ENCODE measurements at regions not wholly inside any gene's neighbourhood (a gene's known extent, or its start where the extent isn't known, plus 50 kb on each side); places are given as distances from the start of the nearest gene placed in this dataset.
"Not testable (repeated sequence)": the region's sequence is repeated elsewhere in the genome, so short reads cannot be mapped to it uniquely, and the experiment has no call there.

- no peak for DNase-seq (ENCODE audit: low read depth in 2 of 2)
Observed at GRCh38 chr21:35401476-35401875, 352.4 kb upstream of the RUNX1 start.

GRCh38 chr21:35400233-35400939, 351.3 kb upstream of the RUNX1 start:
- no peak for DNase-seq (ENCODE audit: low read depth in 2 of 2)

- no peak for DNase-seq (ENCODE audit: low read depth in 2 of 2)
Observed at GRCh38 chr21:35399706-35400105, 350.6 kb upstream of the RUNX1 start.

GRCh38 chr21:35399002-35399530, 350.0 kb upstream of the RUNX1 start:
- DNase-seq (ENCODE audit: low read depth in 2 of 2): no peak

- no peak for DNase-seq (ENCODE audit: low read depth in 2 of 2)
Observed at GRCh38 chr21:35398346-35398982, 349.4 kb upstream of the RUNX1 start.

GRCh38 chr21:35397781-35398180, 348.7 kb upstream of the RUNX1 start:
- no peak for DNase-seq (ENCODE audit: low read depth in 2 of 2)

GRCh38 chr21:35396655-35397054, 347.6 kb upstream of the RUNX1 start:
- DNase-seq (ENCODE audit: low read depth in 2 of 2): no peak

- no peak for DNase-seq (ENCODE audit: low read depth in 2 of 2)
Observed at GRCh38 chr21:35395728-35396127, 346.6 kb upstream of the RUNX1 start.

GRCh38 chr21:35394634-35395369, 345.7 kb upstream of the RUNX1 start:
- DNase-seq (ENCODE audit: low read depth in 2 of 2): no peak

- DNase-seq (ENCODE audit: low read depth in 2 of 2): no peak
Observed at GRCh38 chr21:35394049-35394448, 344.9 kb upstream of the RUNX1 start.

- no peak for DNase-seq (ENCODE audit: low read depth in 2 of 2)
Observed at GRCh38 chr21:35390013-35390776, 341.1 kb upstream of the RUNX1 start.

GRCh38 chr21:35386491-35387079, 337.5 kb upstream of the RUNX1 start:
- no peak for DNase-seq (ENCODE audit: low read depth in 2 of 2)

GRCh38 chr21:35384375-35384774, 335.3 kb upstream of the RUNX1 start:
- DNase-seq (ENCODE audit: low read depth in 2 of 2): no peak

- no peak for DNase-seq (ENCODE audit: low read depth in 2 of 2)
Observed at GRCh38 chr21:35382696-35383095, 333.6 kb upstream of the RUNX1 start.

GRCh38 chr21:35381743-35382310, 332.7 kb upstream of the RUNX1 start:
- DNase-seq (ENCODE audit: low read depth in 2 of 2): no peak

GRCh38 chr21:35380304-35380703, 331.2 kb upstream of the RUNX1 start:
- not testable (repeated sequence) for DNase-seq (ENCODE audit: low read depth in 2 of 2)

- no peak for DNase-seq (ENCODE audit: low read depth in 2 of 2)
Observed at GRCh38 chr21:35378881-35379280, 329.8 kb upstream of the RUNX1 start.

GRCh38 chr21:35377505-35378090, 328.5 kb upstream of the RUNX1 start:
- DNase-seq (ENCODE audit: low read depth in 2 of 2): no peak

- DNase-seq (ENCODE audit: low read depth in 2 of 2): no peak
Observed at GRCh38 chr21:35376406-35377135, 327.5 kb upstream of the RUNX1 start.

- DNase-seq (ENCODE audit: low read depth in 2 of 2): no peak
Observed at GRCh38 chr21:35375115-35375514, 326.0 kb upstream of the RUNX1 start.

Measured in stimulated activated CD8-positive, alpha-beta memory T cell treated with anti-CD3 and anti-CD28 coated beads, Interleukin-2, amount 100 ng/mL, for 1 hour (primary cell).